Uterus (tissue), 3 donors: ENCODE measurements at regions not wholly inside any gene's neighbourhood (a gene's known extent, or its start where the extent isn't known, plus 50 kb on each side); places are given as distances from the start of the nearest gene placed in this dataset. TPM values are rescaled to one million over a fixed set of nuclear protein-coding genes. Genes with fewer than 3 reads are reported as not detected.

Experiments
- DNase-seq, 2 donors: peaks; one replicate each; pipeline ENCODE4 v3.0.0-alpha.2; 2019 to 2020
- H3K27ac ChIP-seq, 2 donors: fragments of 200-600 bp; sonication (generic); 1 replicate in 1 of 2; 2 replicates in 1 of 2; pipeline ENCODE4 v1.5.1; 2016 to 2018
- H3K27me3 ChIP-seq, 2 donors: fragments of 200-600 bp; sonication (generic); one replicate each; pipeline ENCODE4 v1.5.1; 2018 to 2019; ENCODE audit warnings: control low read depth in 1 of 2
- H3K36me3 ChIP-seq, 2 donors: fragments of 200-600 bp; sonication (generic); one replicate each; pipeline ENCODE4 v1.5.1; 2019; ENCODE audit warnings: control low read depth in 1 of 2
- H3K4me1 ChIP-seq, 2 donors: fragments of 200-600 bp; sonication (generic); one replicate each; pipeline ENCODE4 v1.5.1; 2018 to 2019; ENCODE audit warnings: control low read depth in 1 of 2
- H3K4me3 ChIP-seq, 2 donors: fragments of 200-600 bp; sonication (generic); 1 replicate in 1 of 2; 2 replicates in 1 of 2; pipeline ENCODE4 v1.5.1; 2018 to 2019; ENCODE audit warnings: mild to moderate bottlenecking in 1 of 2
- H3K9me3 ChIP-seq, 2 donors: fragments of 200-600 bp; sonication (generic); one replicate each; pipeline ENCODE4 v1.5.1; 2019; ENCODE audit warnings: control low read depth in 1 of 2
- CTCF ChIP-seq, 4 experiments: fragments of 200-600 bp in 2 of 4; fragments of 450-650 bp in 2 of 4; sonication (generic) in 2 of 4; IDR thresholded peaks; one replicate each; pipeline ENCODE4 v1.5.1; 2016 to 2019; ENCODE audit warnings: antibody characterized with exemption in 4 of 4, mild to moderate bottlenecking in 2 of 4, moderate library complexity in 1 of 4
- POLR2A ChIP-seq, 2 donors: fragments of 450-650 bp; IDR thresholded peaks; one replicate each; pipeline ENCODE4 v1.6.1; 2016; ENCODE audit warnings: antibody characterized with exemption in 2 of 2, mild to moderate bottlenecking in 1 of 2, moderate library complexity in 1 of 2
- intact Hi-C: fragments of 100-400 bp; cut with DNase I; formaldehyde crosslinking; loops from one replicate; pipeline ENCODE4 v1.15.1; 2023; ENCODE audit warnings: low total_unique reads
- microRNA counts, 2 donors: library from miRNA; unstranded; fragments of <30 nt; microRNA quantifications; one replicate each; lab custom pipeline; 2016 to 2017
- microRNA-seq: library from miRNA; unstranded; fragments of <30 nt; microRNA quantifications from one replicate; pipeline ENCODE4, GENCODE V29; 2016; ENCODE audit warnings: borderline microRNAs expressed, borderline replicate concordance
- small RNA-seq: library from RNA; depleted of rRNA; stranded (forward); fragments of <200 nt; gene quantifications from one replicate; pipeline ENCODE3, GENCODE V24; 2016
- donor health status: DM: yes; HTN: yes; CAD: no.

- Histone ChIP-seq H3K36me3 (no peaks in the 10 kb centered on the region), H3K4me1 (peaks cover 0 to 3% of the 10 kb centered on the region in 2 donors), H3K27ac (no peak overlapping the region), H3K9me3 (no peaks in the 10 kb centered on the region), H3K27me3 (no peaks in the 10 kb centered on the region), H3K4me3 (no peak overlapping the region)
- no peak for DNase-seq
- TF ChIP-seq POLR2A (IDR thresholded peaks at IDR 0.05) (no peak), CTCF (IDR thresholded peaks at IDR 0.05) (no peak)
- intact Hi-C loops, result no loop called here
Observed at GRCh38 chr2:177155631-177156030, 57.0 kb upstream of the HNRNPA3 start.

GRCh38 chr2:177161741-177162460, 50.7 kb upstream of the HNRNPA3 start:
- no peak for DNase-seq
- TF ChIP-seq POLR2A (IDR thresholded peaks at IDR 0.05) (no peak), CTCF (IDR thresholded peaks at IDR 0.05) (peak; percentile 39 to 58 (median 42))
- H3K27ac ChIP-seq, result peak overlapping the region; percentile 20 to 58
- no peaks in the 10 kb centered on the region for H3K36me3 ChIP-seq
- H3K9me3 ChIP-seq, result no peaks in the 10 kb centered on the region
- H3K27me3 ChIP-seq, result no peaks in the 10 kb centered on the region
- no peak overlapping the region for H3K4me3 ChIP-seq
- intact Hi-C loops, result no loop called here
- peaks cover 0 to 7% of the 10 kb centered on the region in 2 donors for H3K4me1 ChIP-seq

MicroRNAs in the stretch of these regions (microRNA counts, 767-probe panel; counts per million panel counts)
- microRNA hsa-miR-1246 (lab: Ali Mortazavi, UCI), result 0 counts per million in 2 donors

Small RNA genes in the stretch of these regions (microRNA-seq; reads per million reads assigned to microRNA genes)
- gene MIR1246, result not detected

Small RNA genes in the stretch of these regions (small RNA-seq; reads per million reads assigned to genes)
- not detected for gene RNA5SP112
- not detected for gene RNU6-187P
- not detected for gene RNU6ATAC14P
